ENCODE measurements at regions not wholly inside any gene's neighbourhood (a gene's known extent, or its start where the extent isn't known, plus 50 kb on each side); places are given as distances from the start of the nearest gene placed in this dataset.

DNA sequence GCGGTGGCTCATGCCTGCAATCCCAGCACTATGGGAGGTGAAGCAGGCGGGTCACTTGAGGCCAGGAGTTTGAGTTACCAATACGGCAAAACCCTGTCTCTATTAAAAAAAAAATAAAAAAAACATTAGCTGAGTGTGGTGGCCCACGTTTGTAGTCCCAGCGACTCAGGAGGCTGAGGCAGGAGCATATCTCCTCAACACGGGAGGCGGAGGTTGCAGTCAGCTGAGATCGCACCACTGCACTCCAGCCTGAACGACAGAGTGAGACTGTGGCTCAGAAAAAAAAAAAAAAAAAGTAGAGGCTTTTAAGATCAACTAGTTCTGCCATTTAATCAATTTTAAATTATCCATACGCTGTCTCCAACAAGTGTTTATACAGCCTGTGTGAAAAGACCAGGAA lies 1130.3 kb downstream of the PCDH9 start:
- no peak overlapping the region for H3K4me2 ChIP-seq (ENCODE audit: control insufficient read depth, insufficient read depth)
- no TSS peak for BruUV-seq (replicated peaks)
- SMC1A ChIA-PET (ENCODE audit: uncharacterized antibody, unreplicated experiment): no interaction called here
- no peaks in the 10 kb centered on the region for H3K79me2 ChIP-seq (ENCODE audit: control insufficient read depth, insufficient read depth, low read length)
- RAD21 ChIA-PET (ENCODE audit: unreplicated experiment): no interaction called here
- H3K27me3 ChIP-seq (replicated peaks in 1 of 2; ENCODE audit: control insufficient read depth in 2 of 2, insufficient read depth in 2 of 2, low read length in 1 of 2): no peaks in the 10 kb centered on the region
- intact Hi-C loops (cut with micrococcal nuclease; ENCODE audit: unreplicated experiment): no loop called here
- in situ Hi-C loops (cut with MboI): no loop called here
- POLR2A ChIA-PET: no interaction called here
- H2AFZ ChIP-seq (ENCODE audit: control insufficient read depth, low read depth, low read length): no peak overlapping the region
- H3K9me3 ChIP-seq (replicated peaks; ENCODE audit: control insufficient read depth, insufficient read depth, low read length): no peaks in the 10 kb centered on the region
- ATAC-seq (no peak), DNase-seq (ENCODE audit: low read depth, low spot score) (no peak), FAIRE-seq (no peak)
- no peak for TF ChIP-seq YY1 (IDR thresholded peaks at IDR 0.05; ENCODE audit: low read depth, low read length)
- TF ChIP-seq CREM (IDR thresholded peaks at IDR 0.05; ENCODE audit: low read depth): no peak
- no peak overlapping the region for H3K9ac ChIP-seq (ENCODE audit: control insufficient read depth, insufficient read depth, low read length)
- H3K4me1 ChIP-seq (ENCODE audit: control insufficient read depth, insufficient read depth, low read length): no peaks in the 10 kb centered on the region
- H3K27ac ChIP-seq (ENCODE audit: control insufficient read depth, insufficient read depth): no peak overlapping the region
- CTCF ChIA-PET: no interaction called here
- no peaks in the 10 kb centered on the region for H4K20me1 ChIP-seq (ENCODE audit: control insufficient read depth, insufficient read depth)
- no peaks in the 10 kb centered on the region for H3K36me3 ChIP-seq (ENCODE audit: control insufficient read depth in 2 of 2, insufficient read depth in 2 of 2, low read length in 1 of 2)
- 34% methylated on average over 8 of the region's 10 CpGs for WGBS (ENCODE audit: insufficient coverage, insufficient replicate concordance, low lambda C conversion rate, missing lambda C conversion rate)
- no peak overlapping the region for H3K4me3 ChIP-seq

- no peaks in the 10 kb centered on the region for H3K36me3 ChIP-seq (ENCODE audit: control insufficient read depth in 2 of 2, insufficient read depth in 2 of 2, low read length in 1 of 2)
- POLR2A ChIA-PET: no interaction called here
- BruUV-seq (replicated peaks): no TSS peak
- whole genome bisulfite sequencing (ENCODE audit: insufficient coverage, insufficient replicate concordance, low lambda C conversion rate, missing lambda C conversion rate): 18% methylated on average over 3 of the region's 3 CpGs
- H3K4me3 ChIP-seq: no peak overlapping the region
- H4K20me1 ChIP-seq (ENCODE audit: control insufficient read depth, insufficient read depth): no peaks in the 10 kb centered on the region
- DNase-seq (ENCODE audit: low read depth, low spot score) (no peak), ATAC-seq (no peak), FAIRE-seq (no peak)
- no peak overlapping the region for H3K27ac ChIP-seq (ENCODE audit: control insufficient read depth, insufficient read depth)
- intact Hi-C loops (cut with micrococcal nuclease; ENCODE audit: unreplicated experiment): no loop called here
- H3K4me1 ChIP-seq (ENCODE audit: control insufficient read depth, insufficient read depth, low read length): no peaks in the 10 kb centered on the region
- no peaks in the 10 kb centered on the region for H3K79me2 ChIP-seq (ENCODE audit: control insufficient read depth, insufficient read depth, low read length)
- H3K9me3 ChIP-seq (replicated peaks; ENCODE audit: control insufficient read depth, insufficient read depth, low read length): no peaks in the 10 kb centered on the region
- in situ Hi-C loops (cut with MboI): no loop called here
- SMC1A ChIA-PET (ENCODE audit: uncharacterized antibody, unreplicated experiment): no interaction called here
- H3K27me3 ChIP-seq (replicated peaks in 1 of 2; ENCODE audit: control insufficient read depth in 2 of 2, insufficient read depth in 2 of 2, low read length in 1 of 2): no peaks in the 10 kb centered on the region
- H3K9ac ChIP-seq (ENCODE audit: control insufficient read depth, insufficient read depth, low read length): no peak overlapping the region
- RAD21 ChIA-PET (ENCODE audit: unreplicated experiment): no interaction called here
- CTCF ChIA-PET: no interaction called here
- H3K4me2 ChIP-seq (ENCODE audit: control insufficient read depth, insufficient read depth): no peak overlapping the region
- no peak overlapping the region for H2AFZ ChIP-seq (ENCODE audit: control insufficient read depth, low read depth, low read length)
- no peak for TF ChIP-seq MYC (IDR thresholded peaks at IDR 0.05; ENCODE audit: insufficient read depth, insufficient read length, insufficient replicate concordance, low read length, severe bottlenecking)
- TF ChIP-seq BHLHE40 (IDR thresholded peaks at IDR 0.05; ENCODE audit: borderline replicate concordance in 1 of 2, low read depth in 2 of 2, low read length in 1 of 2): no peak
- TF ChIP-seq ETV6 (conservative IDR thresholded peaks at IDR 0.05 in 1 of 2, IDR thresholded peaks at IDR 0.05 in 1 of 2; ENCODE audit: borderline replicate concordance in 1 of 2, low read depth in 1 of 2): no peak
- no peak for TF ChIP-seq NR2C1 (IDR thresholded peaks at IDR 0.05)
- TF ChIP-seq, protein P1, sequence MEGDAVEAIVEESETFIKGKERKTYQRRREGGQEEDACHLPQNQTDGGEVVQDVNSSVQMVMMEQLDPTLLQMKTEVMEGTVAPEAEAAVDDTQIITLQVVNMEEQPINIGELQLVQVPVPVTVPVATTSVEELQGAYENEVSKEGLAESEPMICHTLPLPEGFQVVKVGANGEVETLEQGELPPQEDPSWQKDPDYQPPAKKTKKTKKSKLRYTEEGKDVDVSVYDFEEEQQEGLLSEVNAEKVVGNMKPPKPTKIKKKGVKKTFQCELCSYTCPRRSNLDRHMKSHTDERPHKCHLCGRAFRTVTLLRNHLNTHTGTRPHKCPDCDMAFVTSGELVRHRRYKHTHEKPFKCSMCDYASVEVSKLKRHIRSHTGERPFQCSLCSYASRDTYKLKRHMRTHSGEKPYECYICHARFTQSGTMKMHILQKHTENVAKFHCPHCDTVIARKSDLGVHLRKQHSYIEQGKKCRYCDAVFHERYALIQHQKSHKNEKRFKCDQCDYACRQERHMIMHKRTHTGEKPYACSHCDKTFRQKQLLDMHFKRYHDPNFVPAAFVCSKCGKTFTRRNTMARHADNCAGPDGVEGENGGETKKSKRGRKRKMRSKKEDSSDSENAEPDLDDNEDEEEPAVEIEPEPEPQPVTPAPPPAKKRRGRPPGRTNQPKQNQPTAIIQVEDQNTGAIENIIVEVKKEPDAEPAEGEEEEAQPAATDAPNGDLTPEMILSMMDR (IDR thresholded peaks at IDR 0.05 in 2 of 3, conservative IDR thresholded peaks at IDR 0.05 in 1 of 3; ENCODE audit: control insufficient read depth in 2 of 3, extremely low read depth in 1 of 3, insufficient read depth in 1 of 3, low read depth in 3 of 3, low read length in 3 of 3): no peak
- no peak for TF ChIP-seq NBN (IDR thresholded peaks at IDR 0.05)
- no peak for TF ChIP-seq CEBPB (IDR thresholded peaks at IDR 0.05; ENCODE audit: borderline replicate concordance in 1 of 2, low read depth in 2 of 2, low read length in 2 of 2)
- TF ChIP-seq FOS (IDR thresholded peaks at IDR 0.05; ENCODE audit: borderline replicate concordance, extremely low read depth, insufficient read length): no peak
- TF ChIP-seq FOXK2 (IDR thresholded peaks at IDR 0.05): no peak
- TF ChIP-seq TCF7 (IDR thresholded peaks at IDR 0.05; ENCODE audit: borderline replicate concordance): no peak
- no peak for TF ChIP-seq E4F1 (IDR thresholded peaks at IDR 0.05; ENCODE audit: borderline replicate concordance, partially characterized antibody)
- no peak for TF ChIP-seq SMARCA5 (IDR thresholded peaks at IDR 0.05)
Measured at GRCh38 chr13:66098931-66099628, 1131.1 kb downstream of the PCDH9 start.
